ENCODE measurements at regions not wholly inside any gene's neighbourhood (a gene's known extent, or its start where the extent isn't known, plus 50 kb on each side); places are given as distances from the start of the nearest gene placed in this dataset.

DNA sequence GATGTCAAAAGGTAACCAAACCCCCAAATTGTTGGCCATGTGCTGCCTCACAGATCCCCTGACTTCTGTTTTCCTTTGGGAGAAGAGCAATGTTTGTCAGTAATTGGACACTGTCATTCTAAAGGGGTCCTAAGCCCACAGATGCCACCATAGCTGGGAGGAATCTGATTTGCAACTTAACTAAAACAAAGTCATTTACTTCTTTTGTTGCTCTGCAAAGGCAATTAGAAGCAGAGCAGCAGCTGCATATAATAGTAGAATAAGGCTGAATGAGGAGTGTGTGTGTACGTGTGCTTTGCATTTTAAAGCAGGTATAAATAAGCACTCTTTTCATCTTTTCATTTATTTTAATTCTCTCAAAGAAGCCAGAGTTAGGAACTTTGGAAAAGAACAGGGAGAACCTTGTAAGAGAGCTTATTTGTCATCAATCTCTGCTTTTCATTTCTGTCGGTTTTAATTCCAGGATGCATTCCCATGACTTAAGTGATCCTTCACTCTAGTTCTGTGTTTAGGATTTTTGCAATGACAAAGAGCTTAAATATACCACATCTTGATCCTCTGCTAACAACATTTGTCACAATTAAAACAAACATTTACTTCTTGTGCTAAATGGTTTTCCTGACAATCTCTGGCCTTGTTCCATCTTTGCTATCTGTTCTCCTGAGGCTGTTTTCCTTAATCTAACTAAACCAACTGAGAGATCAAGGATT, 530.2 kb upstream of the CBLB start:
- TF ChIP-seq TAF1 (IDR thresholded peaks at IDR 0.05; ENCODE audit: borderline replicate concordance, low read depth, low read length) (no peak), POLR2A (IDR thresholded peaks at IDR 0.05; ENCODE audit: low read depth, low read length) (no peak), POLR2AphosphoS5 (IDR thresholded peaks at IDR 0.05; ENCODE audit: low read depth, low read length) (no peak)

Data from GM12892 (cell line).